Activated B cell treated with CpG ODN at 0.5 μM for 24 hours (primary cell): ENCODE measurements at regions not wholly inside any gene's neighbourhood (a gene's known extent, or its start where the extent isn't known, plus 50 kb on each side); places are given as distances from the start of the nearest gene placed in this dataset.

Experiments used
- ATAC-seq: fragments of 200-7000 bp; cut with Tn5 transposase; one replicate; pipeline ENCODE4 v1.10.0; 2021; ENCODE audit warnings: low read depth, mild to moderate bottlenecking, moderate library complexity
- CTCF ChIA-PET: fragments of 350-600 bp; sonication (Branson Sonifier 250); formaldehyde crosslinking; loops from one replicate; lab custom pipeline; 2021; ENCODE audit warnings: antibody characterized with exemption; lab: Charles Lee
- POLR2A ChIA-PET: fragments of 350-600 bp; sonication (Branson Sonifier 250); formaldehyde crosslinking; loops from one replicate; lab custom pipeline; 2021; ENCODE audit warnings: antibody characterized with exemption; lab: Charles Lee
- DNase-seq: peaks from one replicate; pipeline ENCODE4 v3.0.0; 2022
- H3K27ac Mint-ChIP-seq: one replicate; pipeline ENCODE4 v1.8.0; 2020; ENCODE audit warnings: mixed read lengths
- H3K27me3 Mint-ChIP-seq: one replicate; pipeline ENCODE4 v1.8.0; 2021; ENCODE audit warnings: mixed read lengths
- H3K36me3 Mint-ChIP-seq: one replicate; pipeline ENCODE4 v1.8.0; 2021; ENCODE audit warnings: low read depth, mixed read lengths
- H3K4me1 Mint-ChIP-seq: one replicate; pipeline ENCODE4 v1.8.0; 2021; ENCODE audit warnings: mixed read lengths
- H3K4me3 Mint-ChIP-seq: one replicate; pipeline ENCODE4 v1.8.0; 2020; ENCODE audit warnings: mild to moderate bottlenecking, mixed read lengths
- H3K9me3 Mint-ChIP-seq: one replicate; pipeline ENCODE4 v1.8.0; 2020; ENCODE audit warnings: mixed read lengths
- intact Hi-C: fragments of 100-400 bp; cut with micrococcal nuclease; formaldehyde crosslinking; loops from one replicate; pipeline ENCODE4 v1.15.1; 2024
- TF ChIP-seq, protein P1 (sequence below): fragments of 200-600 bp; IDR thresholded peaks from one replicate; pipeline ENCODE4 v1.8.0; 2022; ENCODE audit warnings: antibody characterized with exemption, mild to moderate bottlenecking

GRCh38 chr1:221605569-221605968, 136.3 kb downstream of the DUSP10 start:
- intact Hi-C loops, result no loop called here
- H3K4me3 Mint-ChIP-seq, result no peak overlapping the region
- ChIA-PET POLR2A (interaction anchor here (1.2 kb wide), 1 partner anchor 12 kb away, joined by 4 read pairs; no protein-coding TSS in a partner anchor), CTCF (no interaction called here)
- no peak overlapping the region for H3K27ac Mint-ChIP-seq
- H3K4me1 Mint-ChIP-seq, result peaks cover 7% of the 10 kb centered on the region
- TF ChIP-seq, protein P1, sequence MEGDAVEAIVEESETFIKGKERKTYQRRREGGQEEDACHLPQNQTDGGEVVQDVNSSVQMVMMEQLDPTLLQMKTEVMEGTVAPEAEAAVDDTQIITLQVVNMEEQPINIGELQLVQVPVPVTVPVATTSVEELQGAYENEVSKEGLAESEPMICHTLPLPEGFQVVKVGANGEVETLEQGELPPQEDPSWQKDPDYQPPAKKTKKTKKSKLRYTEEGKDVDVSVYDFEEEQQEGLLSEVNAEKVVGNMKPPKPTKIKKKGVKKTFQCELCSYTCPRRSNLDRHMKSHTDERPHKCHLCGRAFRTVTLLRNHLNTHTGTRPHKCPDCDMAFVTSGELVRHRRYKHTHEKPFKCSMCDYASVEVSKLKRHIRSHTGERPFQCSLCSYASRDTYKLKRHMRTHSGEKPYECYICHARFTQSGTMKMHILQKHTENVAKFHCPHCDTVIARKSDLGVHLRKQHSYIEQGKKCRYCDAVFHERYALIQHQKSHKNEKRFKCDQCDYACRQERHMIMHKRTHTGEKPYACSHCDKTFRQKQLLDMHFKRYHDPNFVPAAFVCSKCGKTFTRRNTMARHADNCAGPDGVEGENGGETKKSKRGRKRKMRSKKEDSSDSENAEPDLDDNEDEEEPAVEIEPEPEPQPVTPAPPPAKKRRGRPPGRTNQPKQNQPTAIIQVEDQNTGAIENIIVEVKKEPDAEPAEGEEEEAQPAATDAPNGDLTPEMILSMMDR, result no peak
- H3K9me3 Mint-ChIP-seq, result peaks cover 4% of the 10 kb centered on the region
- DNase-seq (no peak), ATAC-seq (no peak)
- H3K36me3 Mint-ChIP-seq, result no peaks in the 10 kb centered on the region
- no peaks in the 10 kb centered on the region for H3K27me3 Mint-ChIP-seq

GRCh38 chr1:221606256-221606655, 135.6 kb downstream of the DUSP10 start:
- TF ChIP-seq, protein P1, result no peak
- Mint-ChIP-seq H3K27me3 (no peaks in the 10 kb centered on the region), H3K36me3 (no peaks in the 10 kb centered on the region), H3K27ac (no peak overlapping the region), H3K4me3 (no peak overlapping the region), H3K4me1 (peaks cover 7% of the 10 kb centered on the region), H3K9me3 (peaks cover 4% of the 10 kb centered on the region)
- intact Hi-C loops, result no loop called here
- CTCF ChIA-PET, result no interaction called here
- POLR2A ChIA-PET, result interaction anchor here (1.2 kb wide), 1 partner anchor 13 kb away, joined by 4 read pairs; no protein-coding TSS in a partner anchor
- no peak for DNase-seq
- no peak for ATAC-seq

DNA sequence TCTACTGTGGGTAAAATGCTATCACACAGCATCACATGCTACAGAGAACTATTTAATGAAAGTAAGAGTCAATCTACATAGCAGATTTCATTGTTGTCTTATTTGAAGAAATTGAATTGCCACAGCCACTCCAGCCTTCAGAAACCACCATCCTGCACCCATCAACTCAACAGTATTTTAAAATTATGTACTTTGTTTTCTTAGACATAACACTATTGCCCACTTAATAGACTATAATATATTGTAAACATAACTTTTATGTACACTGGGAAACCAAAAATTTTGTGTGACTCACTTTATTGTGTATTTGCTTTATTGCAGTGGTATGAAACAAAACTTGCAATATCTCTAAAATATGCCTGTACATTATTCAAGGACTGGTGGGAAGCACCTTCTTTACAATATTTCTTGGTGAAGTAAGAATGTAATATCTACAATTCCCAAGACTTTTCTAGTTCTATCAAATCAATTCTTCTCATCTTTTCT, 133.0 kb downstream of the DUSP10 start:
- H3K27me3 Mint-ChIP-seq, result no peaks in the 10 kb centered on the region
- CTCF ChIA-PET, result no interaction called here
- TF ChIP-seq, protein P1, result no peak

DNA sequence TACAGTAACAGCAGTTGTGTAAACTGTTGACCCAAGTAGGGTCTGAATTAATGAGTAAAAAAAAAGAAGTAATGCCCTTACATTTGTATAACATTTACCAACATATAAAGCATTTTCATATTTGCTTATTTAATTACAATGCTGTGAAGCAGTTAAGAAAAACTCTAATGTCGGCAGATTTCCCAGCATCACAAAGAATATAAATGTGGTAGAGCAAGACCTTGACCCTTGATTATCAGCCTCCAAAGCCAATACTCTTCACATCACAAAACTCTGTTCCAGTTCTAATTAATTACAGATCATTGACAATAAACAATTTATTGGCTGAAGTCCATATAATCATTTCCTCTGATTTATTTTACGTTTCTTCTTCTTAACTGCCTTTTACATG, 130.2 kb downstream of the DUSP10 start:
- Mint-ChIP-seq H3K4me1 (no peaks in the 10 kb centered on the region), H3K36me3 (no peaks in the 10 kb centered on the region), H3K27ac (no peak overlapping the region), H3K9me3 (no peaks in the 10 kb centered on the region), H3K27me3 (no peaks in the 10 kb centered on the region), H3K4me3 (no peak overlapping the region)
- intact Hi-C loops, result no loop called here
- no peak for DNase-seq
- ChIA-PET POLR2A (no interaction called here), CTCF (no interaction called here)
- ATAC-seq, result no peak
- TF ChIP-seq, protein P1, result no peak

More for the DNA sequence above, 133.0 kb downstream of the DUSP10 start:
- H3K4me1 Mint-ChIP-seq, result peaks cover 7% of the 10 kb centered on the region
- H3K27ac Mint-ChIP-seq, result no peak overlapping the region
- H3K9me3 Mint-ChIP-seq, result peaks cover 4% of the 10 kb centered on the region
- H3K4me3 Mint-ChIP-seq, result no peak overlapping the region
- POLR2A ChIA-PET, result no interaction called here
- no peak for DNase-seq
- intact Hi-C loops, result no loop called here
- no peaks in the 10 kb centered on the region for H3K36me3 Mint-ChIP-seq
- no peak for ATAC-seq

- intact Hi-C loops, result no loop called here
- Mint-ChIP-seq H3K4me3 (no peak overlapping the region), H3K9me3 (no peaks in the 10 kb centered on the region)
These were observed 129.7 kb downstream of the DUSP10 start for GRCh38 chr1:221612047-221612777.

More at GRCh38 chr1:221612047-221612777, 129.7 kb downstream of the DUSP10 start:
- Mint-ChIP-seq H3K4me1 (no peaks in the 10 kb centered on the region), H3K36me3 (no peaks in the 10 kb centered on the region), H3K27ac (no peak overlapping the region), H3K27me3 (no peaks in the 10 kb centered on the region)
- TF ChIP-seq, protein P1, result no peak
- ChIA-PET POLR2A (interaction anchor here (0.6 kb wide), 1 partner anchor 164 kb away, joined by 4 read pairs; no protein-coding TSS in a partner anchor), CTCF (no interaction called here)
- DNase-seq, result no peak
- ATAC-seq, result no peak
